ENCODE measurements at regions not wholly inside any gene's neighbourhood (a gene's known extent, or its start where the extent isn't known, plus 50 kb on each side); places are given as distances from the start of the nearest gene placed in this dataset.

- H4K8ac ChIP-seq (ENCODE audit: low read depth, low read length), result no peak overlapping the region
- no peaks in the 10 kb centered on the region for H3K79me1 ChIP-seq (ENCODE audit: low read length)
- no peak overlapping the region for H2AK5ac ChIP-seq (ENCODE audit: low read length)
- H3K27ac ChIP-seq (ENCODE audit: low read depth, low read length), result no peak overlapping the region
- H2AFZ ChIP-seq (ENCODE audit: insufficient read depth, low read length, poor library complexity), result no peak overlapping the region
- H2BK5ac ChIP-seq (ENCODE audit: low read depth, low read length, poor library complexity), result no peak overlapping the region
- H2BK12ac ChIP-seq (ENCODE audit: low read length), result no peak overlapping the region
- no peak overlapping the region for H3K23ac ChIP-seq (ENCODE audit: low read length)
- H2BK120ac ChIP-seq (ENCODE audit: insufficient read depth, low read length, poor library complexity), result no peak overlapping the region
- no peak overlapping the region for H4K12ac ChIP-seq (ENCODE audit: low read depth, low read length)
- no peak overlapping the region for H3K9ac ChIP-seq (ENCODE audit: low read length)
- H3K14ac ChIP-seq (ENCODE audit: low read length), result no peak overlapping the region
- H3K4me3 ChIP-seq (ENCODE audit: low read depth, low read length), result no peak overlapping the region
- H4K91ac ChIP-seq (ENCODE audit: low read depth, low read length), result no peak overlapping the region
- no peak overlapping the region for H3K4me2 ChIP-seq (ENCODE audit: low read length)
- no peaks in the 10 kb centered on the region for H3K79me2 ChIP-seq (ENCODE audit: control insufficient read depth, insufficient read depth, low read length, poor library complexity)
- no peaks in the 10 kb centered on the region for H3K9me3 ChIP-seq (ENCODE audit: insufficient read depth, low read depth, low read length)
- DNase-seq, result no peak
- no peak overlapping the region for H3K4ac ChIP-seq (ENCODE audit: low read depth, low read length)
- H3K4me1 ChIP-seq (ENCODE audit: control insufficient read depth in 1 of 2, insufficient read depth in 2 of 2, low read length in 2 of 2), result no peaks in the 10 kb centered on the region
- H3K27me3 ChIP-seq (ENCODE audit: insufficient read depth, low read length), result no peaks in the 10 kb centered on the region
- H3K36me3 ChIP-seq (ENCODE audit: control insufficient read depth in 1 of 2, insufficient read depth in 2 of 2, low read length in 2 of 2), result no peaks in the 10 kb centered on the region
- WGBS (ENCODE audit: extremely low coverage, insufficient coverage, insufficient read length), result no CpG with 5 or more reads among the region's 1 CpG
- H3K18ac ChIP-seq (ENCODE audit: low read length), result no peak overlapping the region
Observed at GRCh38 chr3:74866357-74867030, 252.0 kb upstream of the CNTN3 start.

- H3K4me3 ChIP-seq (ENCODE audit: low read depth, low read length), result no peak overlapping the region
- H3K9ac ChIP-seq (ENCODE audit: low read length), result no peak overlapping the region
- no peak overlapping the region for H2BK12ac ChIP-seq (ENCODE audit: low read length)
- H3K27me3 ChIP-seq (ENCODE audit: insufficient read depth, low read length), result no peaks in the 10 kb centered on the region
- H2AFZ ChIP-seq (ENCODE audit: insufficient read depth, low read length, poor library complexity), result no peak overlapping the region
- H2BK5ac ChIP-seq (ENCODE audit: low read depth, low read length, poor library complexity), result no peak overlapping the region
- no peaks in the 10 kb centered on the region for H3K79me1 ChIP-seq (ENCODE audit: low read length)
- no peak overlapping the region for H4K8ac ChIP-seq (ENCODE audit: low read depth, low read length)
- H2AK5ac ChIP-seq (ENCODE audit: low read length), result no peak overlapping the region
- DNase-seq, result no peak
- H3K27ac ChIP-seq (ENCODE audit: low read depth, low read length), result no peak overlapping the region
- no peaks in the 10 kb centered on the region for H3K36me3 ChIP-seq (ENCODE audit: control insufficient read depth in 1 of 2, insufficient read depth in 2 of 2, low read length in 2 of 2)
- no peaks in the 10 kb centered on the region for H3K9me3 ChIP-seq (ENCODE audit: insufficient read depth, low read depth, low read length)
- H3K23ac ChIP-seq (ENCODE audit: low read length), result no peak overlapping the region
- H4K91ac ChIP-seq (ENCODE audit: low read depth, low read length), result no peak overlapping the region
- no peak overlapping the region for H4K12ac ChIP-seq (ENCODE audit: low read depth, low read length)
- no peak overlapping the region for H2BK120ac ChIP-seq (ENCODE audit: insufficient read depth, low read length, poor library complexity)
- H3K4me2 ChIP-seq (ENCODE audit: low read length), result no peak overlapping the region
- H3K18ac ChIP-seq (ENCODE audit: low read length), result no peak overlapping the region
- no peaks in the 10 kb centered on the region for H3K79me2 ChIP-seq (ENCODE audit: control insufficient read depth, insufficient read depth, low read length, poor library complexity)
- H3K4ac ChIP-seq (ENCODE audit: low read depth, low read length), result no peak overlapping the region
- no peaks in the 10 kb centered on the region for H3K4me1 ChIP-seq (ENCODE audit: control insufficient read depth in 1 of 2, insufficient read depth in 2 of 2, low read length in 2 of 2)
- H3K14ac ChIP-seq (ENCODE audit: low read length), result no peak overlapping the region
- no CpG with 5 or more reads among the region's 3 CpGs for WGBS (ENCODE audit: extremely low coverage, insufficient coverage, insufficient read length)
Observed at GRCh38 chr3:74862476-74862875, 248.0 kb upstream of the CNTN3 start.

DNA sequence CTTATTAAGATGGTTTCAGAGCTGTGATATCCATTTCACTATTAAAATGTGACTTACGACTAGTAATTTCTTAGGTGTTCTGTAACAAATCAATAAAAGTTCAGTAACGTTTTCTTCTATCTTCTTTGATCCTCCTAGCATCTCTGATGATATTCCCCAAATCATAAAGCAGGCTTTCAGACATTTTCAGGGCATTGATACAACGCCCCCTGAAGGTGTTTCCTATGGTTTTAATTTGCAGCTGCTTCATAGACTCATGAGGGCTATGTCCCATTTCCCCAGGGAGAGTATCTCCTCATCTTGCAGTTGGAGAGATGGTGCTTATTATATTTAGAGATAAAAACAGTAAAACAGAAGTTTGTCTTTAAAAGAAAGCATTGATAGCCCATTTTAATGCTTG lies 246.8 kb upstream of the CNTN3 start:
- Histone ChIP-seq H4K91ac (ENCODE audit: low read depth, low read length) (no peak overlapping the region), H3K27ac (ENCODE audit: low read depth, low read length) (no peak overlapping the region), H4K8ac (ENCODE audit: low read depth, low read length) (no peak overlapping the region), H2BK5ac (ENCODE audit: low read depth, low read length, poor library complexity) (no peak overlapping the region), H3K9ac (ENCODE audit: low read length) (no peak overlapping the region), H3K79me2 (ENCODE audit: control insufficient read depth, insufficient read depth, low read length, poor library complexity) (no peaks in the 10 kb centered on the region), H3K36me3 (ENCODE audit: control insufficient read depth in 1 of 2, insufficient read depth in 2 of 2, low read length in 2 of 2) (no peaks in the 10 kb centered on the region), H2AK5ac (ENCODE audit: low read length) (no peak overlapping the region), H3K4me3 (ENCODE audit: low read depth, low read length) (no peak overlapping the region), H3K27me3 (ENCODE audit: insufficient read depth, low read length) (no peaks in the 10 kb centered on the region), H2BK120ac (ENCODE audit: insufficient read depth, low read length, poor library complexity) (no peak overlapping the region), H3K18ac (ENCODE audit: low read length) (no peak overlapping the region), H2AFZ (ENCODE audit: insufficient read depth, low read length, poor library complexity) (no peak overlapping the region), H2BK12ac (ENCODE audit: low read length) (no peak overlapping the region), H3K79me1 (ENCODE audit: low read length) (no peaks in the 10 kb centered on the region), H3K4me1 (ENCODE audit: control insufficient read depth in 1 of 2, insufficient read depth in 2 of 2, low read length in 2 of 2) (no peaks in the 10 kb centered on the region), H3K4me2 (ENCODE audit: low read length) (no peak overlapping the region), H3K4ac (ENCODE audit: low read depth, low read length) (no peak overlapping the region), H4K12ac (ENCODE audit: low read depth, low read length) (no peak overlapping the region), H3K14ac (ENCODE audit: low read length) (no peak overlapping the region), H3K23ac (ENCODE audit: low read length) (no peak overlapping the region), H3K9me3 (ENCODE audit: insufficient read depth, low read depth, low read length) (no peaks in the 10 kb centered on the region)
- WGBS (ENCODE audit: extremely low coverage, insufficient coverage, insufficient read length), result no CpG with 5 or more reads among the region's 3 CpGs
- no peak for DNase-seq

GRCh38 chr3:74858086-74858485 lies 243.6 kb upstream of the CNTN3 start:
- H3K18ac ChIP-seq (ENCODE audit: low read length), result no peak overlapping the region
- no peak overlapping the region for H3K4ac ChIP-seq (ENCODE audit: low read depth, low read length)

More at GRCh38 chr3:74858086-74858485, 243.6 kb upstream of the CNTN3 start:
- H4K8ac ChIP-seq (ENCODE audit: low read depth, low read length), result no peak overlapping the region
- H3K79me1 ChIP-seq (ENCODE audit: low read length), result no peaks in the 10 kb centered on the region
- H2BK120ac ChIP-seq (ENCODE audit: insufficient read depth, low read length, poor library complexity), result no peak overlapping the region
- no peak overlapping the region for H3K4me3 ChIP-seq (ENCODE audit: low read depth, low read length)
- no peak for DNase-seq
- no peak overlapping the region for H2BK12ac ChIP-seq (ENCODE audit: low read length)
- H3K4me1 ChIP-seq (ENCODE audit: control insufficient read depth in 1 of 2, insufficient read depth in 2 of 2, low read length in 2 of 2), result no peaks in the 10 kb centered on the region
- no peak overlapping the region for H3K9ac ChIP-seq (ENCODE audit: low read length)
- no CpG with 5 or more reads among the region's 2 CpGs for whole genome bisulfite sequencing (ENCODE audit: extremely low coverage, insufficient coverage, insufficient read length)
- H4K12ac ChIP-seq (ENCODE audit: low read depth, low read length), result no peak overlapping the region
- no peaks in the 10 kb centered on the region for H3K79me2 ChIP-seq (ENCODE audit: control insufficient read depth, insufficient read depth, low read length, poor library complexity)
- no peak overlapping the region for H3K4me2 ChIP-seq (ENCODE audit: low read length)
- H2AK5ac ChIP-seq (ENCODE audit: low read length), result no peak overlapping the region
- H3K14ac ChIP-seq (ENCODE audit: low read length), result no peak overlapping the region
- H3K23ac ChIP-seq (ENCODE audit: low read length), result no peak overlapping the region
- no peak overlapping the region for H2BK5ac ChIP-seq (ENCODE audit: low read depth, low read length, poor library complexity)
- H4K91ac ChIP-seq (ENCODE audit: low read depth, low read length), result no peak overlapping the region
- H2AFZ ChIP-seq (ENCODE audit: insufficient read depth, low read length, poor library complexity), result no peak overlapping the region
- H3K27ac ChIP-seq (ENCODE audit: low read depth, low read length), result no peak overlapping the region
- H3K9me3 ChIP-seq (ENCODE audit: insufficient read depth, low read depth, low read length), result no peaks in the 10 kb centered on the region
- no peaks in the 10 kb centered on the region for H3K36me3 ChIP-seq (ENCODE audit: control insufficient read depth in 1 of 2, insufficient read depth in 2 of 2, low read length in 2 of 2)
- no peaks in the 10 kb centered on the region for H3K27me3 ChIP-seq (ENCODE audit: insufficient read depth, low read length)
